Body of pancreas (tissue), 4 donors: ENCODE measurements at regions not wholly inside any gene's neighbourhood (a gene's known extent, or its start where the extent isn't known, plus 50 kb on each side); places are given as distances from the start of the nearest gene placed in this dataset.
"Not testable (repeated sequence)": the region's sequence is repeated elsewhere in the genome, so short reads cannot be mapped to it uniquely, and the experiment has no call there.

Experiments used
- ATAC-seq: fragments of 150-250 bp; one replicate; pipeline ENCODE4 v1.9.1; 2016
- DNase-seq, 4 donors: peaks; one replicate each; pipeline ENCODE4 v3.0.0-alpha.2; 2019
- H3K27ac ChIP-seq, 4 donors: fragments of 200-600 bp; sonication (generic); 1 replicate in 3 of 4; 2 replicates in 1 of 4; pipeline versions ENCODE4 v1.5.1 to v1.6.1; 2016 to 2019; ENCODE audit warnings: mild to moderate bottlenecking in 1 of 4, mixed read lengths in 1 of 4, moderate library complexity in 1 of 4
- H3K27me3 ChIP-seq, 2 donors: fragments of 200-600 bp; sonication (generic); one replicate each; pipeline ENCODE4 v1.6.0; 2016; ENCODE audit warnings: mild to moderate bottlenecking in 1 of 2
- H3K36me3 ChIP-seq, 2 donors: fragments of 200-600 bp; sonication (generic); replicated peaks in 1 of 2; 2 replicates each; pipeline ENCODE4 v1.5.1; 2016; ENCODE audit warnings: low read depth in 2 of 2; ENCODE audit not compliant: insufficient read depth in 1 of 2
- H3K4me1 ChIP-seq: fragments of 200-600 bp; sonication (generic); one replicate; pipeline ENCODE4 v1.6.0; 2016
- H3K4me3 ChIP-seq, 2 donors: fragments of 200-600 bp; sonication (generic); 1 replicate in 1 of 2; 2 replicates in 1 of 2; pipeline ENCODE4 v1.5.1; 2016 to 2019
- H3K9me3 ChIP-seq, 3 donors: fragments of 200-600 bp; sonication (generic); 1 replicate in 2 of 3; 2 replicates in 1 of 3; pipeline ENCODE4 v1.5.1; 2016
- CTCF ChIP-seq, 7 experiments: fragments of 450-650 bp in 4 of 7; fragments of 200-600 bp in 3 of 7; sonication (generic) in 3 of 7; IDR thresholded peaks; one replicate each; pipeline ENCODE4 v1.5.1; 2016 to 2019; ENCODE audit warnings: antibody characterized with exemption in 7 of 7
- POLR2A ChIP-seq, 3 donors: fragments of 450-650 bp; IDR thresholded peaks; one replicate each; pipeline ENCODE4 v1.6.1; 2016; ENCODE audit warnings: antibody characterized with exemption in 3 of 3, mild to moderate bottlenecking in 2 of 3
- WGBS, 2 donors: methylation state at CpG; one replicate each; pipeline ENCODE4 v1.1.5; 2017; 5-methylcytosine and 5-hydroxymethylcytosine counted together
- intact Hi-C: fragments of 100-400 bp; cut with DNase I; formaldehyde crosslinking; loops from one replicate; pipeline ENCODE4 v1.15.1; 2023

- WGBS, 2 donors = 78 to 97% methylated on average over 2 of the region's 2 CpGs
- ATAC-seq = no peak
- TF ChIP-seq POLR2A (IDR thresholded peaks at IDR 0.05) (no peak), CTCF (IDR thresholded peaks at IDR 0.05) (no peak)
- H3K27me3 ChIP-seq = no peaks in the 10 kb centered on the region
- H3K4me1 ChIP-seq = peaks cover 22% of the 10 kb centered on the region
- peak in 1 of 4 donors; percentile 15 for DNase-seq
- H3K27ac ChIP-seq = no peak overlapping the region
- no peak overlapping the region for H3K4me3 ChIP-seq
- intact Hi-C loops = no loop called here
- no peaks in the 10 kb centered on the region for H3K36me3 ChIP-seq
- H3K9me3 ChIP-seq = no peaks in the 10 kb centered on the region
Measured at GRCh38 chr2:174678395-174678794, 80.8 kb upstream of the WIPF1 start.

- no peaks in the 10 kb centered on the region for H3K27me3 ChIP-seq
- H3K27ac ChIP-seq = no peak overlapping the region
- DNase-seq (no peak), ATAC-seq (no peak)
- 95% methylated on average over 5 of the region's 5 CpGs for WGBS, 2 donors
- no peaks in the 10 kb centered on the region for H3K4me1 ChIP-seq
- H3K9me3 ChIP-seq = no peaks in the 10 kb centered on the region
- intact Hi-C loops = no loop called here
- no peaks in the 10 kb centered on the region for H3K36me3 ChIP-seq
- H3K4me3 ChIP-seq = no peak overlapping the region
- TF ChIP-seq POLR2A (IDR thresholded peaks at IDR 0.05) (no peak), CTCF (IDR thresholded peaks at IDR 0.05) (no peak)
Measured at GRCh38 chr2:174675615-174676014, 78.0 kb upstream of the WIPF1 start.

- no peak for TF ChIP-seq CTCF (IDR thresholded peaks at IDR 0.05)
- ATAC-seq (no peak), DNase-seq (no peak)
- intact Hi-C loops = no loop called here
- Histone ChIP-seq H3K27ac (no peak overlapping the region), H3K4me1 (peaks cover 3% of the 10 kb centered on the region), H3K36me3 (no peaks in the 10 kb centered on the region), H3K4me3 (no peak overlapping the region), H3K9me3 (no peaks in the 10 kb centered on the region), H3K27me3 (no peaks in the 10 kb centered on the region)
- 73 to 74% methylated on average over 3 of the region's 3 CpGs for WGBS, 2 donors
Measured at GRCh38 chr2:174673876-174674275, 76.3 kb upstream of the WIPF1 start.

- DNase-seq = no peak
- TF ChIP-seq CTCF (IDR thresholded peaks at IDR 0.05) = no peak
- no peak for TF ChIP-seq POLR2A (IDR thresholded peaks at IDR 0.05)
- Histone ChIP-seq H3K4me1 (peaks cover 6% of the 10 kb centered on the region), H3K4me3 (no peak overlapping the region), H3K27me3 (no peaks in the 10 kb centered on the region), H3K9me3 (no peaks in the 10 kb centered on the region), H3K27ac (no peak overlapping the region), H3K36me3 (no peaks in the 10 kb centered on the region)
- no peak for ATAC-seq
- WGBS, 2 donors = 89 to 93% methylated on average over 7 of the region's 7 CpGs
- intact Hi-C loops = no loop called here
Measured at GRCh38 chr2:174673440-174673839, 75.8 kb upstream of the WIPF1 start.

GRCh38 chr2:174671532-174671931, 73.9 kb upstream of the WIPF1 start:
- ATAC-seq, DNase-seq, H3K9me3 ChIP-seq, intact Hi-C loops, H3K27ac ChIP-seq, H3K27me3 ChIP-seq, H3K4me3 ChIP-seq, H3K36me3 ChIP-seq, H3K4me1 ChIP-seq: not testable (repeated sequence)
- WGBS, 2 donors = 95 to 96% methylated on average over 10 of the region's 10 CpGs
